GM12874 (cell line): ENCODE measurements at regions not wholly inside any gene's neighbourhood (a gene's known extent, or its start where the extent isn't known, plus 50 kb on each side); places are given as distances from the start of the nearest gene placed in this dataset.

Experiments
- CTCF ChIP-seq: IDR thresholded peaks from 2 replicates; pipeline ENCODE4 v1.5.1; 2011; ENCODE audit warnings: low read depth, mild to moderate bottlenecking, control low read depth, low read length, moderate library complexity; ENCODE audit not compliant: insufficient read depth

- TF ChIP-seq CTCF, result no peak
These were observed 207.6 kb upstream of the NR3C2 start for GRCh38 chr4:148649652-148650331.

GRCh38 chr4:148643851-148644250, 201.6 kb upstream of the NR3C2 start:
- TF ChIP-seq CTCF, result no peak

GRCh38 chr4:148642907-148643306, 200.7 kb upstream of the NR3C2 start:
- TF ChIP-seq CTCF, result no peak

GRCh38 chr4:148634476-148634875, 192.3 kb upstream of the NR3C2 start:
- no peak for TF ChIP-seq CTCF

- TF ChIP-seq CTCF, result no peak
These were observed 191.5 kb upstream of the NR3C2 start for GRCh38 chr4:148633720-148634119.

GRCh38 chr4:148632476-148632875, 190.3 kb upstream of the NR3C2 start:
- no peak for TF ChIP-seq CTCF

GRCh38 chr4:148630051-148630450, 187.8 kb upstream of the NR3C2 start:
- no peak for TF ChIP-seq CTCF

GRCh38 chr4:148618856-148619255, 176.6 kb upstream of the NR3C2 start:
- TF ChIP-seq CTCF, result no peak
